Panc1 (cell line): ENCODE measurements at regions not wholly inside any gene's neighbourhood (a gene's known extent, or its start where the extent isn't known, plus 50 kb on each side); places are given as distances from the start of the nearest gene placed in this dataset.

ENCODE experiments used
- ATAC-seq: fragments of 200-7000 bp; cut with Tn5 transposase; 2 replicates; pipeline ENCODE4 v1.9.1; 2020; ENCODE audit warnings: mild to moderate bottlenecking, moderate library complexity
- BruUV-seq: library from RNA; stranded (reverse); fragments of 400-500 nt; replicated peaks from 2 replicates; lab custom pipeline; 2021; lab: Mats Ljungman, UMichigan
- CTCF ChIA-PET: fragments of 300-600 bp; sonication (Branson Sonifier 250); formaldehyde crosslinking; loops from one replicate; lab custom pipeline; 2022; ENCODE audit warnings: antibody characterized with exemption; lab: Charles Lee
- POLR2A ChIA-PET: fragments of 300-600 bp; sonication (Branson Sonifier 250); formaldehyde crosslinking; loops from one replicate; lab custom pipeline; 2022; ENCODE audit warnings: antibody characterized with exemption; lab: Charles Lee
- DNase-seq: peaks from one replicate; pipeline ENCODE4 v3.0.0-alpha.2; 2010; ENCODE audit warnings: low read depth, low spot score
- H3K27ac ChIP-seq: 2 replicates; pipeline ENCODE4 v1.5.1; 2011; ENCODE audit warnings: mild to moderate bottlenecking, low read length, inconsistent platforms
- H3K27me3 ChIP-seq: fragments of 200-500 bp; sonication (Bioruptor generic); 2 replicates; pipeline ENCODE4 v1.6.0; 2014; ENCODE audit warnings: low read length, inconsistent platforms; ENCODE audit not compliant: control insufficient read depth, insufficient read depth
- H3K36me3 ChIP-seq: fragments of 200-500 bp; sonication (Bioruptor generic); 2 replicates; pipeline ENCODE4 v1.5.1; 2014; ENCODE audit warnings: inconsistent platforms, mild to moderate bottlenecking, low read length, moderate library complexity; ENCODE audit not compliant: control insufficient read depth, insufficient read depth
- H3K4me1 ChIP-seq: 2 replicates; pipeline ENCODE4 v1.5.1; 2011; ENCODE audit warnings: inconsistent platforms, mild to moderate bottlenecking, low read length, moderate library complexity; ENCODE audit not compliant: control insufficient read depth, insufficient read depth
- H3K4me3 ChIP-seq, 2 experiments: 2 replicates each; pipeline ENCODE4 v1.5.1; 2011 to 2012; ENCODE audit warnings: low read depth in 2 of 2, low read length in 2 of 2, mild to moderate bottlenecking in 2 of 2, inconsistent platforms in 1 of 2, moderate library complexity in 1 of 2
- H3K9me3 ChIP-seq: fragments of 200-500 bp; sonication (Bioruptor generic); 2 replicates; pipeline ENCODE4 v1.5.1; 2014; ENCODE audit warnings: low read depth, mild to moderate bottlenecking, inconsistent platforms, low read length, moderate library complexity; ENCODE audit not compliant: control insufficient read depth, insufficient read depth
- CTCF ChIP-seq: fragments of 450-650 bp; IDR thresholded peaks from 2 replicates; pipeline ENCODE4 v1.5.1; 2017; ENCODE audit warnings: mild to moderate bottlenecking
- POLR2AphosphoS5 ChIP-seq: IDR thresholded peaks from 2 replicates; pipeline ENCODE4 v1.6.1; 2012; ENCODE audit warnings: mild to moderate bottlenecking, low read depth, low read length, moderate library complexity
- SIN3A ChIP-seq: IDR thresholded peaks from 2 replicates; pipeline ENCODE4 v1.6.1; 2012; ENCODE audit warnings: low read depth, mild to moderate bottlenecking, low read length, moderate library complexity, borderline replicate concordance; ENCODE audit not compliant: insufficient read depth
- TCF7L2 ChIP-seq: IDR thresholded peaks from 2 replicates; pipeline ENCODE4 v1.6.1; 2011; ENCODE audit warnings: mild to moderate bottlenecking, low read depth, low read length, inconsistent platforms
- in situ Hi-C: cut with HindIII; loops from 2 replicates; pipeline ENCODE4 v1.10.0; 2016; ENCODE audit warnings: low sequenced_read_pairs, low pct_unique_long_range_greater_than_20kb
- intact Hi-C: fragments of 100-400 bp; cut with micrococcal nuclease; formaldehyde crosslinking; loops from one replicate; pipeline ENCODE4 v1.10.0; 2022; ENCODE audit not compliant: unreplicated experiment
- TF ChIP-seq, protein P1 (sequence below), 2 experiments: IDR thresholded peaks; 2 replicates each; pipeline ENCODE4 v1.6.1; 2011 to 2012; ENCODE audit warnings: low read depth in 2 of 2, control low read depth in 1 of 2, low read length in 1 of 2, mild to moderate bottlenecking in 1 of 2, moderate library complexity in 1 of 2; ENCODE audit not compliant: insufficient read depth in 1 of 2

GRCh38 chr5:144032375-144032774 lies 138.1 kb downstream of the YIPF5 start:
- intact Hi-C loops: no loop called here
- Histone ChIP-seq H3K4me1 (no peaks in the 10 kb centered on the region), H3K36me3 (no peaks in the 10 kb centered on the region), H3K27ac (no peak overlapping the region), H3K27me3 (peaks cover 3% of the 10 kb centered on the region), H3K9me3 (no peaks in the 10 kb centered on the region), H3K4me3 (no peak overlapping the region)
- in situ Hi-C loops: no loop called here
- ChIA-PET CTCF (no interaction called here), POLR2A (no interaction called here)
- ATAC-seq (no peak), DNase-seq (no peak)
- TF ChIP-seq POLR2AphosphoS5: no peak
- TF ChIP-seq, protein P1, sequence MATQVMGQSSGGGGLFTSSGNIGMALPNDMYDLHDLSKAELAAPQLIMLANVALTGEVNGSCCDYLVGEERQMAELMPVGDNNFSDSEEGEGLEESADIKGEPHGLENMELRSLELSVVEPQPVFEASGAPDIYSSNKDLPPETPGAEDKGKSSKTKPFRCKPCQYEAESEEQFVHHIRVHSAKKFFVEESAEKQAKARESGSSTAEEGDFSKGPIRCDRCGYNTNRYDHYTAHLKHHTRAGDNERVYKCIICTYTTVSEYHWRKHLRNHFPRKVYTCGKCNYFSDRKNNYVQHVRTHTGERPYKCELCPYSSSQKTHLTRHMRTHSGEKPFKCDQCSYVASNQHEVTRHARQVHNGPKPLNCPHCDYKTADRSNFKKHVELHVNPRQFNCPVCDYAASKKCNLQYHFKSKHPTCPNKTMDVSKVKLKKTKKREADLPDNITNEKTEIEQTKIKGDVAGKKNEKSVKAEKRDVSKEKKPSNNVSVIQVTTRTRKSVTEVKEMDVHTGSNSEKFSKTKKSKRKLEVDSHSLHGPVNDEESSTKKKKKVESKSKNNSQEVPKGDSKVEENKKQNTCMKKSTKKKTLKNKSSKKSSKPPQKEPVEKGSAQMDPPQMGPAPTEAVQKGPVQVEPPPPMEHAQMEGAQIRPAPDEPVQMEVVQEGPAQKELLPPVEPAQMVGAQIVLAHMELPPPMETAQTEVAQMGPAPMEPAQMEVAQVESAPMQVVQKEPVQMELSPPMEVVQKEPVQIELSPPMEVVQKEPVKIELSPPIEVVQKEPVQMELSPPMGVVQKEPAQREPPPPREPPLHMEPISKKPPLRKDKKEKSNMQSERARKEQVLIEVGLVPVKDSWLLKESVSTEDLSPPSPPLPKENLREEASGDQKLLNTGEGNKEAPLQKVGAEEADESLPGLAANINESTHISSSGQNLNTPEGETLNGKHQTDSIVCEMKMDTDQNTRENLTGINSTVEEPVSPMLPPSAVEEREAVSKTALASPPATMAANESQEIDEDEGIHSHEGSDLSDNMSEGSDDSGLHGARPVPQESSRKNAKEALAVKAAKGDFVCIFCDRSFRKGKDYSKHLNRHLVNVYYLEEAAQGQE (IDR thresholded peaks at IDR 0.05; ENCODE audit: insufficient read depth in 1 of 2, low read depth in 2 of 2, low read length in 1 of 2): no peak
- no peak for TF ChIP-seq TCF7L2
- no peak for TF ChIP-seq SIN3A
- BruUV-seq: no TSS peak

DNA sequence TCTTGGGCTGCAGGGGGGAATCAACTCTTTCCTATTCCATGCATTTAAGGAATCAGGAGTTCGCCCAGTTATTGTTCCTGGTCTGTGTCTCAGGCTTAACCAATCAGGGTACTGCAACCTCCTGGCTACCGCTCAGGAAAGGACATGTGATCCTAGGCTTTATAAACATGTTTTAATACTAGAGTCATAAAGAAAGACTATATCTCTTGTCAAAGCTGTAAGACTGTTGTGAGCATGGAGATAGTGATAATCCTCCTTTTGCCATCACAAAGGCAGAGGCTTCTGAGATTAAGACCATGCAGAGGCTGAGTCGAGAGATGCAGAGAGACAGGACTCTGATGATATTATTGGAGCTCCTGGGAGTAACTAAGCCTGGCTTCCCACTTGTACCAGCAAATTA lies 137.0 kb downstream of the YIPF5 start:
- ChIA-PET POLR2A (no interaction called here), CTCF (no interaction called here)
- Histone ChIP-seq H3K9me3 (no peaks in the 10 kb centered on the region), H3K4me3 (no peak overlapping the region), H3K27ac (no peak overlapping the region), H3K4me1 (no peaks in the 10 kb centered on the region), H3K36me3 (no peaks in the 10 kb centered on the region), H3K27me3 (peaks cover 3% of the 10 kb centered on the region)
- in situ Hi-C loops (no loop called here), intact Hi-C loops (no loop called here)
- no peak for DNase-seq
- no peak for TF ChIP-seq POLR2AphosphoS5
- no peak for TF ChIP-seq CTCF
- no peak for TF ChIP-seq TCF7L2
- TF ChIP-seq, protein P1 (IDR thresholded peaks at IDR 0.05; ENCODE audit: insufficient read depth in 1 of 2, low read depth in 2 of 2, low read length in 1 of 2): no peak
- BruUV-seq: no TSS peak
- no peak for ATAC-seq
